ENCODE measurements at regions not wholly inside any gene's neighbourhood (a gene's known extent, or its start where the extent isn't known, plus 50 kb on each side); places are given as distances from the start of the nearest gene placed in this dataset.

GRCh38 chr2:768451-768850, 91.2 kb upstream of the TMEM18 start:
- H3K4me3 ChIP-seq (ENCODE audit: low read depth, low read length) = no peak overlapping the region
- TF ChIP-seq CTCF (IDR thresholded peaks at IDR 0.05; ENCODE audit: low read depth, low read length, missing control alignments) = no peak
- in situ Hi-C loops (cut with HindIII; ENCODE audit: low sequenced_read_pairs) = no loop called here
- DNase-seq (ENCODE audit: low read depth) = no peak

- DNase-seq (ENCODE audit: low read depth) = no peak
- in situ Hi-C loops (cut with HindIII; ENCODE audit: low sequenced_read_pairs) = no loop called here
- H3K4me3 ChIP-seq (ENCODE audit: low read depth, low read length) = no peak overlapping the region
- no peak for TF ChIP-seq CTCF (IDR thresholded peaks at IDR 0.05; ENCODE audit: low read depth, low read length, missing control alignments)
Measured at GRCh38 chr2:767944-768343, 90.7 kb upstream of the TMEM18 start.

- DNase-seq (ENCODE audit: low read depth) = no peak
Measured at GRCh38 chr2:767440-767839, 90.2 kb upstream of the TMEM18 start.

GRCh38 chr2:766255-766654, 89.0 kb upstream of the TMEM18 start:
- TF ChIP-seq CTCF (IDR thresholded peaks at IDR 0.05; ENCODE audit: low read depth, low read length, missing control alignments) = no peak
- no peak overlapping the region for H3K4me3 ChIP-seq (ENCODE audit: low read depth, low read length)
- no peak for DNase-seq (ENCODE audit: low read depth)
- in situ Hi-C loops (cut with HindIII; ENCODE audit: low sequenced_read_pairs) = no loop called here

More at GRCh38 chr2:767440-767839, 90.2 kb upstream of the TMEM18 start:
- in situ Hi-C loops (cut with HindIII; ENCODE audit: low sequenced_read_pairs) = no loop called here
- H3K4me3 ChIP-seq (ENCODE audit: low read depth, low read length) = no peak overlapping the region
- TF ChIP-seq CTCF (IDR thresholded peaks at IDR 0.05; ENCODE audit: low read depth, low read length, missing control alignments) = no peak

- no peak for DNase-seq (ENCODE audit: low read depth)
- no peak overlapping the region for H3K4me3 ChIP-seq (ENCODE audit: low read depth, low read length)
- no peak for TF ChIP-seq CTCF (IDR thresholded peaks at IDR 0.05; ENCODE audit: low read depth, low read length, missing control alignments)
- in situ Hi-C loops (cut with HindIII; ENCODE audit: low sequenced_read_pairs) = no loop called here
Measured at GRCh38 chr2:765369-765768, 88.2 kb upstream of the TMEM18 start.

GRCh38 chr2:763766-764525, 86.7 kb upstream of the TMEM18 start:
- in situ Hi-C loops (cut with HindIII; ENCODE audit: low sequenced_read_pairs) = no loop called here
- no peak for TF ChIP-seq CTCF (IDR thresholded peaks at IDR 0.05; ENCODE audit: low read depth, low read length, missing control alignments)
- no peak for DNase-seq (ENCODE audit: low read depth)
- no peak overlapping the region for H3K4me3 ChIP-seq (ENCODE audit: low read depth, low read length)

All from astrocyte of the cerebellum (primary cell).